Upper lobe of right lung (tissue), 1 donor: ENCODE measurements at regions not wholly inside any gene's neighbourhood (a gene's known extent, or its start where the extent isn't known, plus 50 kb on each side); places are given as distances from the start of the nearest gene placed in this dataset.
"Not testable (repeated sequence)": the region's sequence is repeated elsewhere in the genome, so short reads cannot be mapped to it uniquely, and the experiment has no call there.

Experiments
- ATAC-seq: fragments of 200-7000 bp; cut with Tn5 transposase; one replicate; pipeline ENCODE4 v1.9.1; 2020; ENCODE audit warnings: mild to moderate bottlenecking, moderate library complexity
- DNase-seq: peaks from one replicate; pipeline ENCODE4 v3.0.0-alpha.2; 2020
- H3K27ac ChIP-seq: fragments of 200-600 bp; one replicate; pipeline ENCODE4 v1.8.0; 2022
- H3K27me3 ChIP-seq: fragments of 200-600 bp; one replicate; pipeline ENCODE4 v1.8.0; 2022; ENCODE audit warnings: mild to moderate bottlenecking
- H3K36me3 ChIP-seq: fragments of 200-600 bp; one replicate; pipeline ENCODE4 v1.8.0; 2022
- H3K4me1 ChIP-seq: fragments of 200-600 bp; one replicate; pipeline ENCODE4 v1.8.0; 2022
- H3K4me3 ChIP-seq: fragments of 200-600 bp; one replicate; pipeline ENCODE4 v1.8.0; 2022; ENCODE audit warnings: mild to moderate bottlenecking
- H3K9me3 ChIP-seq: fragments of 200-600 bp; one replicate; pipeline ENCODE4 v1.8.0; 2022
- CTCF ChIP-seq: fragments of 200-600 bp; IDR thresholded peaks from one replicate; pipeline ENCODE4 v1.8.0; 2022; ENCODE audit warnings: antibody characterized with exemption
- intact Hi-C: fragments of 100-400 bp; cut with DNase I; formaldehyde crosslinking; loops from one replicate; pipeline ENCODE4 v1.11.0; 2022
- donor health status: DM: no; HTN: yes; CAD: no; lungs with severe emphysema.

- H3K4me1 ChIP-seq, result no peaks in the 10 kb centered on the region
- no peak for TF ChIP-seq CTCF
- no peak for ATAC-seq
- H3K27me3 ChIP-seq, result no peaks in the 10 kb centered on the region
- no peak overlapping the region for H3K27ac ChIP-seq
- intact Hi-C loops, result no loop called here
- no peak overlapping the region for H3K4me3 ChIP-seq
- no peak for DNase-seq
- H3K36me3 ChIP-seq, result no peaks in the 10 kb centered on the region
- H3K9me3 ChIP-seq, result no peaks in the 10 kb centered on the region
Measured at GRCh38 chr12:31817120-31817519, 88.3 kb upstream of the AMN1 start.

GRCh38 chr12:31815096-31815495 is 86.3 kb upstream of the AMN1 start:
- Histone ChIP-seq H3K4me1 (no peaks in the 10 kb centered on the region), H3K27me3 (no peaks in the 10 kb centered on the region), H3K27ac (no peak overlapping the region), H3K36me3 (no peaks in the 10 kb centered on the region), H3K9me3 (no peaks in the 10 kb centered on the region), H3K4me3 (no peak overlapping the region)
- DNase-seq (no peak), ATAC-seq (no peak)
- TF ChIP-seq CTCF, result no peak
- intact Hi-C loops, result no loop called here

GRCh38 chr12:31813305-31813704 is 84.5 kb upstream of the AMN1 start:
- Histone ChIP-seq H3K4me3 (no peak overlapping the region), H3K27ac (no peak overlapping the region), H3K4me1 (no peaks in the 10 kb centered on the region), H3K27me3 (no peaks in the 10 kb centered on the region), H3K36me3 (no peaks in the 10 kb centered on the region), H3K9me3 (no peaks in the 10 kb centered on the region)
- ATAC-seq (no peak), DNase-seq (no peak)
- intact Hi-C loops, result no loop called here
- TF ChIP-seq CTCF, result no peak

GRCh38 chr12:31807773-31808097 is 78.9 kb upstream of the AMN1 start:
- no peaks in the 10 kb centered on the region for H3K27me3 ChIP-seq
- H3K4me3 ChIP-seq, result no peak overlapping the region
- intact Hi-C loops, result no loop called here
- no peak for TF ChIP-seq CTCF
- H3K9me3 ChIP-seq, result no peaks in the 10 kb centered on the region
- no peak for DNase-seq
- no peaks in the 10 kb centered on the region for H3K4me1 ChIP-seq
- H3K36me3 ChIP-seq, result no peaks in the 10 kb centered on the region
- H3K27ac ChIP-seq, result no peak overlapping the region
- ATAC-seq, result no peak

GRCh38 chr12:31807081-31807772 is 78.4 kb upstream of the AMN1 start:
- intact Hi-C loops, ATAC-seq, H3K4me1 ChIP-seq, H3K4me3 ChIP-seq, H3K27me3 ChIP-seq, DNase-seq, H3K9me3 ChIP-seq, H3K27ac ChIP-seq, H3K36me3 ChIP-seq: not testable (repeated sequence)

- DNase-seq, H3K36me3 ChIP-seq, H3K27ac ChIP-seq, H3K4me3 ChIP-seq, H3K4me1 ChIP-seq, intact Hi-C loops, H3K9me3 ChIP-seq, H3K27me3 ChIP-seq, ATAC-seq: not testable (repeated sequence)
Measured at GRCh38 chr12:31805681-31806080, 76.9 kb upstream of the AMN1 start.

- H3K4me3 ChIP-seq, H3K4me1 ChIP-seq, H3K27me3 ChIP-seq, ATAC-seq, H3K36me3 ChIP-seq, DNase-seq, H3K9me3 ChIP-seq, H3K27ac ChIP-seq, intact Hi-C loops: not testable (repeated sequence)
Measured at GRCh38 chr12:31804707-31805106, 75.9 kb upstream of the AMN1 start.
